Activated T-cell treated with anti-CD3 and anti-CD28 coated beads, Interleukin-2, amount 50 U/mL, for 24 hours (primary cell): ENCODE measurements at regions not wholly inside any gene's neighbourhood (a gene's known extent, or its start where the extent isn't known, plus 50 kb on each side); places are given as distances from the start of the nearest gene placed in this dataset.
"Not testable (repeated sequence)": the region's sequence is repeated elsewhere in the genome, so short reads cannot be mapped to it uniquely, and the experiment has no call there.

Experiments used
- DNase-seq: peaks from one replicate; pipeline ENCODE4 v3.0.0-alpha.2; 2020
- H3K27ac Mint-ChIP-seq: 2 replicates; pipeline ENCODE4 v1.8.0; 2020; ENCODE audit warnings: mild to moderate bottlenecking, mixed read lengths
- H3K27me3 Mint-ChIP-seq: 2 replicates; pipeline ENCODE4 v1.8.0; 2020; ENCODE audit warnings: mixed read lengths
- H3K36me3 Mint-ChIP-seq: 2 replicates; pipeline ENCODE4 v1.8.0; 2020; ENCODE audit warnings: low read depth, mixed read lengths
- H3K4me1 Mint-ChIP-seq: 2 replicates; pipeline ENCODE4 v1.8.0; 2020; ENCODE audit warnings: low read depth, mixed read lengths
- H3K4me3 Mint-ChIP-seq: 2 replicates; pipeline ENCODE4 v1.8.0; 2020; ENCODE audit warnings: mild to moderate bottlenecking, moderate library complexity, mixed read lengths
- H3K9me3 Mint-ChIP-seq: 2 replicates; pipeline ENCODE4 v1.8.0; 2020; ENCODE audit warnings: mixed read lengths

- Mint-ChIP-seq H3K4me3 (no peak overlapping the region), H3K9me3 (no peaks in the 10 kb centered on the region), H3K36me3 (no peaks in the 10 kb centered on the region), H3K27me3 (peaks cover 15% of the 10 kb centered on the region), H3K27ac (no peak overlapping the region), H3K4me1 (peaks cover 22% of the 10 kb centered on the region)
- no peak for DNase-seq
These were observed 78.5 kb upstream of the MEF2A start for GRCh38 chr15:99487337-99487730.

GRCh38 chr15:99492275-99492674 is 73.5 kb upstream of the MEF2A start:
- peaks cover 2% of the 10 kb centered on the region for H3K27me3 Mint-ChIP-seq
- peaks cover 14% of the 10 kb centered on the region for H3K4me1 Mint-ChIP-seq
- no peaks in the 10 kb centered on the region for H3K9me3 Mint-ChIP-seq
- no peak overlapping the region for H3K4me3 Mint-ChIP-seq
- H3K27ac Mint-ChIP-seq: no peak overlapping the region
- H3K36me3 Mint-ChIP-seq: no peaks in the 10 kb centered on the region
- DNase-seq: no peak

- no peak for DNase-seq
- no peak overlapping the region for H3K4me3 Mint-ChIP-seq
- no peaks in the 10 kb centered on the region for H3K27me3 Mint-ChIP-seq
- H3K4me1 Mint-ChIP-seq: peaks cover 12% of the 10 kb centered on the region
- H3K9me3 Mint-ChIP-seq: peaks cover 2% of the 10 kb centered on the region
- H3K36me3 Mint-ChIP-seq: no peaks in the 10 kb centered on the region
- H3K27ac Mint-ChIP-seq: no peak overlapping the region
These were observed 73.1 kb upstream of the MEF2A start for GRCh38 chr15:99492716-99493115.

- Mint-ChIP-seq H3K27ac (no peak overlapping the region), H3K4me1 (peaks cover 12% of the 10 kb centered on the region), H3K4me3 (no peak overlapping the region), H3K27me3 (peaks cover 4% of the 10 kb centered on the region), H3K36me3 (no peaks in the 10 kb centered on the region), H3K9me3 (peaks cover 2% of the 10 kb centered on the region)
- no peak for DNase-seq
These were observed 72.3 kb upstream of the MEF2A start for GRCh38 chr15:99493461-99493860.

- not testable (repeated sequence) for H3K27me3 Mint-ChIP-seq, H3K4me3 Mint-ChIP-seq, H3K36me3 Mint-ChIP-seq, DNase-seq, H3K9me3 Mint-ChIP-seq, H3K27ac Mint-ChIP-seq
- H3K4me1 Mint-ChIP-seq: peaks cover 12% of the 10 kb centered on the region
These were observed 71.1 kb upstream of the MEF2A start for GRCh38 chr15:99494536-99495233.

GRCh38 chr15:99495430-99496301 is 70.1 kb upstream of the MEF2A start:
- no peaks in the 10 kb centered on the region for H3K36me3 Mint-ChIP-seq
- H3K27me3 Mint-ChIP-seq: peaks cover 4% of the 10 kb centered on the region
- peaks cover 16% of the 10 kb centered on the region for H3K4me1 Mint-ChIP-seq
- peaks cover 2% of the 10 kb centered on the region for H3K9me3 Mint-ChIP-seq
- DNase-seq: no peak
- H3K4me3 Mint-ChIP-seq: no peak overlapping the region
- peak overlapping the region; percentile 68 for H3K27ac Mint-ChIP-seq

GRCh38 chr15:99496302-99496629 is 69.5 kb upstream of the MEF2A start:
- H3K4me3 Mint-ChIP-seq: no peak overlapping the region

GRCh38 chr15:99502182-99502581 is 63.6 kb upstream of the MEF2A start:
- Mint-ChIP-seq H3K27ac (no peak overlapping the region), H3K27me3 (peaks cover 4% of the 10 kb centered on the region), H3K4me1 (peaks cover 45% of the 10 kb centered on the region), H3K4me3 (no peak overlapping the region), H3K9me3 (peaks cover 2% of the 10 kb centered on the region), H3K36me3 (no peaks in the 10 kb centered on the region)
- DNase-seq: no peak

More at GRCh38 chr15:99496302-99496629, 69.5 kb upstream of the MEF2A start:
- H3K27me3 Mint-ChIP-seq: peaks cover 4% of the 10 kb centered on the region
- no peak overlapping the region for H3K27ac Mint-ChIP-seq
- DNase-seq: no peak
- H3K4me1 Mint-ChIP-seq: peaks cover 22% of the 10 kb centered on the region
- H3K9me3 Mint-ChIP-seq: peaks cover 2% of the 10 kb centered on the region
- H3K36me3 Mint-ChIP-seq: no peaks in the 10 kb centered on the region

GRCh38 chr15:99502661-99503060 is 63.1 kb upstream of the MEF2A start:
- peaks cover 4% of the 10 kb centered on the region for H3K27me3 Mint-ChIP-seq
- H3K4me1 Mint-ChIP-seq: peaks cover 45% of the 10 kb centered on the region

GRCh38 chr15:99503411-99503810 is 62.4 kb upstream of the MEF2A start:
- H3K27ac Mint-ChIP-seq: no peak overlapping the region
- peaks cover under 1% of the 10 kb centered on the region for H3K27me3 Mint-ChIP-seq
- no peaks in the 10 kb centered on the region for H3K36me3 Mint-ChIP-seq
- peaks cover 45% of the 10 kb centered on the region for H3K4me1 Mint-ChIP-seq
- no peak for DNase-seq
- no peak overlapping the region for H3K4me3 Mint-ChIP-seq
- no peaks in the 10 kb centered on the region for H3K9me3 Mint-ChIP-seq

More at GRCh38 chr15:99502661-99503060, 63.1 kb upstream of the MEF2A start:
- no peak for DNase-seq
- Mint-ChIP-seq H3K27ac (no peak overlapping the region), H3K9me3 (no peaks in the 10 kb centered on the region), H3K36me3 (no peaks in the 10 kb centered on the region), H3K4me3 (no peak overlapping the region)

- Mint-ChIP-seq H3K9me3 (no peaks in the 10 kb centered on the region), H3K27ac (peak overlapping the region; percentile 69), H3K36me3 (no peaks in the 10 kb centered on the region), H3K4me3 (peak overlapping the region; percentile 35), H3K27me3 (no peaks in the 10 kb centered on the region), H3K4me1 (peaks cover 46% of the 10 kb centered on the region)
- DNase-seq: no peak
These were observed 61.5 kb upstream of the MEF2A start for GRCh38 chr15:99504071-99504822.

GRCh38 chr15:99504823-99505551 is 60.8 kb upstream of the MEF2A start:
- no peak for DNase-seq
- Mint-ChIP-seq H3K27me3 (no peaks in the 10 kb centered on the region), H3K9me3 (no peaks in the 10 kb centered on the region), H3K36me3 (no peaks in the 10 kb centered on the region), H3K4me3 (peak overlapping the region; percentile 35), H3K27ac (peak overlapping the region; percentile 69), H3K4me1 (peaks cover 53% of the 10 kb centered on the region)

- Mint-ChIP-seq H3K4me3 (no peak overlapping the region), H3K9me3 (no peaks in the 10 kb centered on the region), H3K27me3 (no peaks in the 10 kb centered on the region), H3K36me3 (no peaks in the 10 kb centered on the region), H3K4me1 (peaks cover 45% of the 10 kb centered on the region), H3K27ac (no peak overlapping the region)
- no peak for DNase-seq
These were observed 59.4 kb upstream of the MEF2A start for GRCh38 chr15:99506399-99506798.

GRCh38 chr15:99507016-99507503 is 58.7 kb upstream of the MEF2A start:
- Mint-ChIP-seq H3K27ac (no peak overlapping the region), H3K36me3 (no peaks in the 10 kb centered on the region), H3K9me3 (no peaks in the 10 kb centered on the region), H3K27me3 (no peaks in the 10 kb centered on the region), H3K4me1 (peaks cover 47% of the 10 kb centered on the region), H3K4me3 (no peak overlapping the region)
- no peak for DNase-seq
